Large intestine (tissue), 3 donors: ENCODE measurements at regions not wholly inside any gene's neighbourhood (a gene's known extent, or its start where the extent isn't known, plus 50 kb on each side); places are given as distances from the start of the nearest gene placed in this dataset.

Source experiments
- DNase-seq, 2 donors: peaks; one replicate each; pipeline versions ENCODE4 v3.0.0 to v3.0.0-alpha.2; 2013
- H3K27ac ChIP-seq: one replicate; pipeline ENCODE4 v1.5.1; 2013; ENCODE audit warnings: low read length
- H3K27me3 ChIP-seq: 2 replicates; pipeline ENCODE4 v1.6.1; 2013; ENCODE audit warnings: low read length; ENCODE audit not compliant: control insufficient read depth, insufficient read depth
- H3K36me3 ChIP-seq: 2 replicates; pipeline ENCODE4 v1.6.1; 2013; ENCODE audit warnings: low read length; ENCODE audit not compliant: control insufficient read depth, insufficient read depth
- H3K4me1 ChIP-seq: one replicate; pipeline ENCODE4 v1.6.1; 2013; ENCODE audit warnings: low read length; ENCODE audit not compliant: control insufficient read depth, insufficient read depth
- H3K4me3 ChIP-seq: one replicate; pipeline ENCODE4 v1.5.1; 2013; ENCODE audit warnings: low read length
- H3K9me3 ChIP-seq: one replicate; pipeline ENCODE4 v1.6.1; 2013; ENCODE audit warnings: mild to moderate bottlenecking, low read depth, low read length, moderate library complexity; ENCODE audit not compliant: control insufficient read depth
- WGBS: methylation state at CpG from one replicate; pipeline ENCODE4 v1.1.5; 2013; ENCODE audit warnings: low lambda C conversion rate; ENCODE audit not compliant: insufficient coverage; 5-methylcytosine and 5-hydroxymethylcytosine counted together

- no peak for DNase-seq
Measured at GRCh38 chr5:98110791-98111190, 662.7 kb upstream of the RGMB start.

GRCh38 chr5:98111686-98112085 is 661.8 kb upstream of the RGMB start:
- Histone ChIP-seq H3K4me1 (no peaks in the 10 kb centered on the region), H3K36me3 (no peaks in the 10 kb centered on the region), H3K9me3 (no peaks in the 10 kb centered on the region), H3K4me3 (no peak overlapping the region), H3K27ac (no peak overlapping the region), H3K27me3 (no peaks in the 10 kb centered on the region)
- DNase-seq: no peak

More at GRCh38 chr5:98110791-98111190, 662.7 kb upstream of the RGMB start:
- H3K4me1 ChIP-seq: no peaks in the 10 kb centered on the region
- no peaks in the 10 kb centered on the region for H3K9me3 ChIP-seq
- H3K27me3 ChIP-seq: no peaks in the 10 kb centered on the region
- no peak overlapping the region for H3K4me3 ChIP-seq
- WGBS: 100% methylated on average over 1 of the region's 4 CpGs
- H3K27ac ChIP-seq: no peak overlapping the region
- no peaks in the 10 kb centered on the region for H3K36me3 ChIP-seq

- no peak for DNase-seq
- no peak overlapping the region for H3K27ac ChIP-seq
- no peaks in the 10 kb centered on the region for H3K27me3 ChIP-seq
- H3K9me3 ChIP-seq: no peaks in the 10 kb centered on the region
- no peak overlapping the region for H3K4me3 ChIP-seq
- H3K4me1 ChIP-seq: no peaks in the 10 kb centered on the region
- no CpG with 5 or more reads among the region's 16 CpGs for WGBS
- H3K36me3 ChIP-seq: no peaks in the 10 kb centered on the region
Measured at GRCh38 chr5:98121036-98121936, 652.2 kb upstream of the RGMB start.

GRCh38 chr5:98128271-98128670 is 645.2 kb upstream of the RGMB start:
- no peak for DNase-seq
- H3K9me3 ChIP-seq: no peaks in the 10 kb centered on the region
- no peaks in the 10 kb centered on the region for H3K36me3 ChIP-seq
- 100% methylated on average over 2 of the region's 2 CpGs for WGBS
- H3K4me3 ChIP-seq: no peak overlapping the region
- H3K27me3 ChIP-seq: no peaks in the 10 kb centered on the region
- H3K27ac ChIP-seq: no peak overlapping the region
- H3K4me1 ChIP-seq: no peaks in the 10 kb centered on the region

GRCh38 chr5:98128846-98129245 is 644.6 kb upstream of the RGMB start:
- Histone ChIP-seq H3K4me1 (no peaks in the 10 kb centered on the region), H3K27me3 (no peaks in the 10 kb centered on the region), H3K36me3 (no peaks in the 10 kb centered on the region), H3K27ac (no peak overlapping the region), H3K4me3 (no peak overlapping the region), H3K9me3 (no peaks in the 10 kb centered on the region)
- DNase-seq: no peak
- 100% methylated on average over 1 of the region's 2 CpGs for WGBS

- no peak for DNase-seq
- Histone ChIP-seq H3K4me3 (no peak overlapping the region), H3K9me3 (no peaks in the 10 kb centered on the region), H3K27ac (no peak overlapping the region), H3K4me1 (no peaks in the 10 kb centered on the region), H3K27me3 (no peaks in the 10 kb centered on the region), H3K36me3 (no peaks in the 10 kb centered on the region)
- 100% methylated on average over 2 of the region's 5 CpGs for WGBS
Measured at GRCh38 chr5:98130261-98131035, 643.0 kb upstream of the RGMB start.

- no peaks in the 10 kb centered on the region for H3K4me1 ChIP-seq
- H3K27me3 ChIP-seq: no peaks in the 10 kb centered on the region
- no peaks in the 10 kb centered on the region for H3K9me3 ChIP-seq
- H3K27ac ChIP-seq: no peak overlapping the region
- DNase-seq: no peak
- no peak overlapping the region for H3K4me3 ChIP-seq
- no peaks in the 10 kb centered on the region for H3K36me3 ChIP-seq
- WGBS: 100% methylated on average over 1 of the region's 1 CpG
Measured at GRCh38 chr5:98144116-98144515, 629.3 kb upstream of the RGMB start.

- H3K36me3 ChIP-seq: no peaks in the 10 kb centered on the region
- no peak overlapping the region for H3K4me3 ChIP-seq
- no peak for DNase-seq
- H3K4me1 ChIP-seq: no peaks in the 10 kb centered on the region
- no peaks in the 10 kb centered on the region for H3K27me3 ChIP-seq
- no peak overlapping the region for H3K27ac ChIP-seq
- no peaks in the 10 kb centered on the region for H3K9me3 ChIP-seq
- no CpG with 5 or more reads among the region's 2 CpGs for WGBS
Measured at GRCh38 chr5:98144710-98145109, 628.8 kb upstream of the RGMB start.

- no peak for DNase-seq
- H3K4me1 ChIP-seq: no peaks in the 10 kb centered on the region
- H3K27ac ChIP-seq: no peak overlapping the region
- no CpG with 5 or more reads among the region's 4 CpGs for whole genome bisulfite sequencing
- no peaks in the 10 kb centered on the region for H3K27me3 ChIP-seq
- H3K4me3 ChIP-seq: no peak overlapping the region
- H3K36me3 ChIP-seq: no peaks in the 10 kb centered on the region
- H3K9me3 ChIP-seq: no peaks in the 10 kb centered on the region
Measured at GRCh38 chr5:98157368-98157767, 616.1 kb upstream of the RGMB start.

GRCh38 chr5:98158440-98158839 is 615.0 kb upstream of the RGMB start:
- Histone ChIP-seq H3K27me3 (no peaks in the 10 kb centered on the region), H3K4me3 (no peak overlapping the region), H3K36me3 (no peaks in the 10 kb centered on the region), H3K27ac (no peak overlapping the region), H3K9me3 (no peaks in the 10 kb centered on the region), H3K4me1 (no peaks in the 10 kb centered on the region)
- no CpG with 5 or more reads among the region's 6 CpGs for WGBS
- no peak for DNase-seq
